Hepatocyte (in vitro differentiated cells): ENCODE measurements at regions not wholly inside any gene's neighbourhood (a gene's known extent, or its start where the extent isn't known, plus 50 kb on each side); places are given as distances from the start of the nearest gene placed in this dataset.

ENCODE experiments used
- DNase-seq: peaks from one replicate; pipeline ENCODE4 v3.0.0-alpha.2; 2016; ENCODE audit warnings: low spot score
- H2AFZ ChIP-seq: fragments of 200-600 bp; sonication (generic); 2 replicates; pipeline ENCODE4 v1.6.0; 2016; ENCODE audit warnings: antibody characterized with exemption, mild to moderate bottlenecking
- H3K27ac ChIP-seq: fragments of 200-600 bp; sonication (generic); 2 replicates; pipeline ENCODE4 v1.5.1; 2016; ENCODE audit warnings: mild to moderate bottlenecking
- H3K27me3 ChIP-seq: fragments of 200-600 bp; sonication (generic); 2 replicates; pipeline ENCODE4 v1.6.1; 2016
- H3K36me3 ChIP-seq: fragments of 200-600 bp; sonication (generic); replicated peaks from 2 replicates; pipeline ENCODE4 v1.5.1; 2016; ENCODE audit warnings: low read depth; ENCODE audit not compliant: insufficient read depth
- H3K4me1 ChIP-seq: fragments of 200-600 bp; sonication (generic); 2 replicates; pipeline ENCODE4 v1.5.1; 2016; ENCODE audit warnings: mild to moderate bottlenecking, moderate library complexity; ENCODE audit not compliant: insufficient read depth
- H3K4me2 ChIP-seq: fragments of 200-600 bp; sonication (generic); 2 replicates; pipeline ENCODE4 v1.6.0; 2016
- H3K4me3 ChIP-seq: fragments of 200-600 bp; sonication (generic); 2 replicates; pipeline ENCODE4 v1.5.1; 2016; ENCODE audit warnings: mild to moderate bottlenecking
- H3K79me2 ChIP-seq: fragments of 200-600 bp; sonication (generic); 2 replicates; pipeline ENCODE4 v1.6.0; 2017; ENCODE audit warnings: mild to moderate bottlenecking
- H3K9me2 ChIP-seq: fragments of 200-600 bp; sonication (generic); replicated peaks from 2 replicates; pipeline ENCODE4 v1.6.0; 2017; ENCODE audit warnings: mild to moderate bottlenecking; ENCODE audit not compliant: insufficient read depth
- H3K9me3 ChIP-seq: fragments of 200-600 bp; sonication (generic); 2 replicates; pipeline ENCODE4 v1.5.1; 2016; ENCODE audit warnings: low read depth, mild to moderate bottlenecking
- H4K20me1 ChIP-seq: fragments of 200-600 bp; sonication (generic); 2 replicates; pipeline ENCODE4 v1.6.0; 2016; ENCODE audit warnings: mild to moderate bottlenecking; ENCODE audit not compliant: insufficient read depth, poor library complexity, severe bottlenecking
- EZH2 ChIP-seq: fragments of 200-600 bp; sonication (generic); IDR thresholded peaks from 2 replicates; pipeline ENCODE4 v1.6.1; 2016; ENCODE audit warnings: antibody characterized with exemption, mild to moderate bottlenecking, borderline replicate concordance
- EZH2phosphoT487 ChIP-seq: fragments of 200-600 bp; sonication (generic); IDR thresholded peaks from one replicate; pipeline ENCODE4 v1.6.1; 2018; ENCODE audit warnings: antibody characterized with exemption, mild to moderate bottlenecking, low read depth, moderate library complexity; ENCODE audit not compliant: unreplicated experiment, severe bottlenecking
- WGBS: methylation state at CpG from one replicate; pipeline ENCODE4 v1.1.6; 2016; ENCODE audit warnings: low lambda C conversion rate; ENCODE audit errors: missing lambda C conversion rate; 5-methylcytosine and 5-hydroxymethylcytosine counted together
- TF ChIP-seq, protein P1 (sequence below): fragments of 200-600 bp; sonication (generic); IDR thresholded peaks from 2 replicates; pipeline ENCODE4 v1.5.1; 2016; ENCODE audit warnings: antibody characterized with exemption, mild to moderate bottlenecking; ENCODE audit not compliant: poor library complexity

DNA sequence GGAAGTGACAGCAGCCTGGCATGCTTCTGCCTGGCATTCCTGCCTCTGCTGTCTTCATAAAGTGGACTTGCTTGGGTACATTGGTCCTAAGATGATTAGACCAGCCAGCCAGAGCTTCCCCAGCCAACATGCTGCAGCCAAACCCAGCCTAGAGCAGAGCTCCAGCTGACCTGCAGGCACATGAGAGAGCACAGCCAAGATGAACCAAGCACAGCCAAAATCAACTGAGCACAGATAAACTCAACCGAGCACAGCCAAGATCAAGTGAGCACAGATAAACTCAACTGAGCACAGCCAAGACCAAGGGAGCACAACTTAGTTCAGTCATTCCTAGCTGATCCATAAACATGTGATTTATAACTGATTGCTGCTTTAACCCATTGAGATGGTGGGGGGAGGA is 266.5 kb downstream of the MSX2 start:
- Histone ChIP-seq H3K79me2 (no peaks in the 10 kb centered on the region), H4K20me1 (no peaks in the 10 kb centered on the region), H2AFZ (no peak overlapping the region), H3K4me3 (no peak overlapping the region), H3K9me3 (no peaks in the 10 kb centered on the region), H3K27me3 (peaks cover 18% of the 10 kb centered on the region), H3K36me3 (no peaks in the 10 kb centered on the region), H3K9me2 (no peaks in the 10 kb centered on the region), H3K4me2 (no peak overlapping the region), H3K4me1 (no peaks in the 10 kb centered on the region), H3K27ac (no peak overlapping the region)
- WGBS: 96% methylated on average over 1 of the region's 1 CpG
- TF ChIP-seq, protein P1, sequence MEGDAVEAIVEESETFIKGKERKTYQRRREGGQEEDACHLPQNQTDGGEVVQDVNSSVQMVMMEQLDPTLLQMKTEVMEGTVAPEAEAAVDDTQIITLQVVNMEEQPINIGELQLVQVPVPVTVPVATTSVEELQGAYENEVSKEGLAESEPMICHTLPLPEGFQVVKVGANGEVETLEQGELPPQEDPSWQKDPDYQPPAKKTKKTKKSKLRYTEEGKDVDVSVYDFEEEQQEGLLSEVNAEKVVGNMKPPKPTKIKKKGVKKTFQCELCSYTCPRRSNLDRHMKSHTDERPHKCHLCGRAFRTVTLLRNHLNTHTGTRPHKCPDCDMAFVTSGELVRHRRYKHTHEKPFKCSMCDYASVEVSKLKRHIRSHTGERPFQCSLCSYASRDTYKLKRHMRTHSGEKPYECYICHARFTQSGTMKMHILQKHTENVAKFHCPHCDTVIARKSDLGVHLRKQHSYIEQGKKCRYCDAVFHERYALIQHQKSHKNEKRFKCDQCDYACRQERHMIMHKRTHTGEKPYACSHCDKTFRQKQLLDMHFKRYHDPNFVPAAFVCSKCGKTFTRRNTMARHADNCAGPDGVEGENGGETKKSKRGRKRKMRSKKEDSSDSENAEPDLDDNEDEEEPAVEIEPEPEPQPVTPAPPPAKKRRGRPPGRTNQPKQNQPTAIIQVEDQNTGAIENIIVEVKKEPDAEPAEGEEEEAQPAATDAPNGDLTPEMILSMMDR: no peak
- TF ChIP-seq EZH2phosphoT487 (no peak), EZH2 (no peak)
- DNase-seq: no peak

DNA sequence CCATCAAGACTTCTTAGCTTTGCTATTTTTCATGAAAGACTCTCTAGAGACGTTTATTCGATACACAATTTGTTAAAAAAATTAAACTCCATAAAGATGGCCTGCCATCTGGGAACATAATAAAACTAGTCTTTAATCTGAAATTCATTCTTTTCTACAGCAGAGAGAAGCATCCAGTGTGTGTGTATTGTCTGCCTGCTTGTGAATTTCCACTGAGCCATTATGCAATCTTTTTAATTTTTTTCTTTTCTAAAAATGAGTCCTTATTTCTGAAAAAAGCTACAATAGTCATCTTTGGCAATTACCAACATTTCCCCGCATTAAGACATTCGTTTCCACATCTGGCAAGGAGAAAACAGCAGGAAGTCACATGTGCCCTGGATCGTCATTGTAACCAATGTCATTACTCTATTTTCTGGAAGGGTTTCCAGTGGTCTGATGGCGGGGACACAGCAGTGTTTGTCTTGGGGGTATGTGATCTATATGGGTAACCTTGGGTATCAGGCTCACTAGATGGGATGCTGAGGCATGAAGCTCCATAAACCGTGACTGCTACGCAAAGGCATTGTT is 263.1 kb downstream of the MSX2 start:
- H4K20me1 ChIP-seq: no peaks in the 10 kb centered on the region
- no peak overlapping the region for H3K4me2 ChIP-seq
- H3K9me2 ChIP-seq: no peaks in the 10 kb centered on the region
- no peak overlapping the region for H2AFZ ChIP-seq
- H3K9me3 ChIP-seq: no peaks in the 10 kb centered on the region
- no peaks in the 10 kb centered on the region for H3K36me3 ChIP-seq
- no peaks in the 10 kb centered on the region for H3K79me2 ChIP-seq
- H3K27ac ChIP-seq: no peak overlapping the region
- no peak for TF ChIP-seq EZH2phosphoT487
- TF ChIP-seq, protein P1: no peak
- TF ChIP-seq EZH2: no peak
- no peaks in the 10 kb centered on the region for H3K4me1 ChIP-seq
- peaks cover 6% of the 10 kb centered on the region for H3K27me3 ChIP-seq
- 86% methylated on average over 8 of the region's 8 CpGs for WGBS
- no peak overlapping the region for H3K4me3 ChIP-seq
- DNase-seq: no peak

DNA sequence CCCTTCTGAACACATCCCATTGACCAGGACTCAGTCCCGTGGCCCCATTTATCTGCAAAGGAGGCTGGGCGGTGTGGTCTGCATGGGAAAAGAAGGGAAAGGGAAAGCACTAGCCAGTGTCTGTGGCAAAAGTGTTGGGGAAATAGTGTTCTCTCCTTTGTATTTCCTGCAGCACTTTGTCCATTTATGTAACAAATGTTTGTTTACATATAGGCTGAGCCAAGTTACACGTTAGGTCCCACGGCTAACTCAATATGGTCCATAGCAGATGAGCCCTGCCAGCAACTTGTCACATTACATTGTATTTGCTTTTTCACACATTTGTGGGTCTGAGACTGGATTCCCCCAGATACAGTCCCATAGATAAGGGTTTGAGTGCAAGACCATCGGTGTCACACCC is 260.5 kb downstream of the MSX2 start:
- no peaks in the 10 kb centered on the region for H3K9me2 ChIP-seq
- no peaks in the 10 kb centered on the region for H3K36me3 ChIP-seq
- WGBS: 87% methylated on average over 5 of the region's 5 CpGs
- no peaks in the 10 kb centered on the region for H4K20me1 ChIP-seq
- H3K79me2 ChIP-seq: no peaks in the 10 kb centered on the region
- H2AFZ ChIP-seq: no peak overlapping the region
- H3K4me2 ChIP-seq: no peak overlapping the region
- TF ChIP-seq, protein P1: no peak
- TF ChIP-seq EZH2 (no peak), EZH2phosphoT487 (no peak)
- H3K27me3 ChIP-seq: no peaks in the 10 kb centered on the region
- no peak for DNase-seq
- no peaks in the 10 kb centered on the region for H3K9me3 ChIP-seq
- H3K27ac ChIP-seq: no peak overlapping the region
- peaks cover 6% of the 10 kb centered on the region for H3K4me1 ChIP-seq
- no peak overlapping the region for H3K4me3 ChIP-seq

DNA sequence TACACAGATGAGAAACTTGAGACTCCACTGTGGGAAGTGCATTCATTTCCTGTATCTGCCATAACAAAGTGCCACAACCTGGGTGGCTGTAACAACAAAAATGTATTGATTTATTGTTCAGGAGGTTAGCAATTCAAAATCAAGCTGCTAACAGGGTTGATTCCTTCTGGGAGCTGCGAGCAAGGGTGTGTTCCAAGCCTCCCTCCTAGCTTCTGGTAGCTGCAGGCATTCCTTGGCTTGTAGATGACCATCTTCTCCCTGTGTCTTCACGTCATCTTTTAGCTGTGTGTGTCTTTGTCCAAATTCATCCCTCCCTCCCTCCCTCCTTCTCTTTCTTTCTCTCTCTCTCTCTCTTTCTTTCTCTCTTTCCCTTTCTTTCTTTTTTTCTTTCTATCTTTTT is 258.1 kb downstream of the MSX2 start:
- TF ChIP-seq EZH2: no peak
- TF ChIP-seq, protein P1: no peak
- no peak for TF ChIP-seq EZH2phosphoT487
- DNase-seq: no peak
- Histone ChIP-seq H3K4me1 (peaks cover 6% of the 10 kb centered on the region), H2AFZ (no peak overlapping the region), H3K36me3 (no peaks in the 10 kb centered on the region), H3K4me3 (no peak overlapping the region), H3K4me2 (no peak overlapping the region), H3K79me2 (no peaks in the 10 kb centered on the region), H4K20me1 (no peaks in the 10 kb centered on the region), H3K27me3 (no peaks in the 10 kb centered on the region), H3K9me2 (no peaks in the 10 kb centered on the region), H3K27ac (no peak overlapping the region), H3K9me3 (no peaks in the 10 kb centered on the region)
- 42% methylated on average over 2 of the region's 2 CpGs for WGBS
